ENCODE measurements at regions not wholly inside any gene's neighbourhood (a gene's known extent, or its start where the extent isn't known, plus 50 kb on each side); places are given as distances from the start of the nearest gene placed in this dataset.

- no peak for TF ChIP-seq HDAC2 (IDR thresholded peaks at IDR 0.05; ENCODE audit: borderline replicate concordance in 1 of 2, low read depth in 2 of 2, low read length in 2 of 2)
Observed at GRCh38 chr14:22458737-22459136, 130.3 kb downstream of the DAD1 start (continued).
